H1 (cell line): ENCODE measurements at regions not wholly inside any gene's neighbourhood (a gene's known extent, or its start where the extent isn't known, plus 50 kb on each side); places are given as distances from the start of the nearest gene placed in this dataset.
"Not testable (repeated sequence)": the region's sequence is repeated elsewhere in the genome, so short reads cannot be mapped to it uniquely, and the experiment has no call there.

ENCODE experiments used
- CTCF ChIA-PET: fragments of 300-600 bp; sonication (Branson Sonifier 250); formaldehyde crosslinking; loops from one replicate; lab custom pipeline; 2021; ENCODE audit not compliant: partially characterized antibody; lab: Charles Lee
- POLR2A ChIA-PET: fragments of 300-600 bp; sonication (Branson Sonifier 250); formaldehyde crosslinking; loops from one replicate; lab custom pipeline; 2021; ENCODE audit warnings: inconsistent platforms; ENCODE audit not compliant: partially characterized antibody; lab: Charles Lee
- DNase-seq, 2 experiments: peaks; one replicate each; pipeline versions ENCODE4 v3.0.0 to v3.0.0-alpha.2; 2010 to 2022; ENCODE audit warnings: low spot score in 2 of 2, low read depth in 1 of 2, mixed read lengths in 1 of 2
- FAIRE-seq: peaks from 2 replicates; lab custom pipeline; 2011; peaks lifted over from hg19 to GRCh38; lab: Jason Lieb, UNC
- H2AFZ ChIP-seq: 2 replicates; pipeline ENCODE4 v1.8.1; 2012; ENCODE audit warnings: low read length, inconsistent platforms
- H2AK5ac ChIP-seq: 2 replicates; pipeline ENCODE4 v1.6.1; 2013; ENCODE audit warnings: low read depth, low read length
- H2BK120ac ChIP-seq: replicated peaks from 2 replicates; pipeline ENCODE3; 2013; ENCODE audit warnings: low read depth, low read length, inconsistent platforms
- H2BK12ac ChIP-seq: 2 replicates; pipeline ENCODE4 v1.6.1; 2013; ENCODE audit warnings: low read depth, low read length
- H2BK15ac ChIP-seq: 2 replicates; pipeline ENCODE4 v1.6.1; 2013; ENCODE audit warnings: low read length
- H2BK20ac ChIP-seq: 2 replicates; pipeline ENCODE4 v1.6.1; 2013; ENCODE audit warnings: low read length
- H2BK5ac ChIP-seq: 2 replicates; pipeline ENCODE4 v1.6.1; 2013; ENCODE audit warnings: low read depth, low read length
- H3K14ac ChIP-seq: 2 replicates; pipeline ENCODE4 v1.6.1; 2013; ENCODE audit warnings: inconsistent platforms; ENCODE audit not compliant: insufficient read length
- H3K18ac ChIP-seq: 2 replicates; pipeline ENCODE4 v1.6.1; 2013; ENCODE audit warnings: low read length; ENCODE audit errors: extremely low read depth
- H3K23ac ChIP-seq: 2 replicates; pipeline ENCODE4 v1.6.1; 2013; ENCODE audit warnings: inconsistent platforms; ENCODE audit not compliant: insufficient read length
- H3K23me2 ChIP-seq: 2 replicates; pipeline ENCODE4 v1.6.1; 2013; ENCODE audit warnings: low read depth, low read length
- H3K27ac ChIP-seq: 2 replicates; pipeline ENCODE4 v1.6.1; 2011; ENCODE audit warnings: low read depth, low read length, inconsistent platforms
- H3K27me3 ChIP-seq, 4 experiments: replicated peaks in 1 of 4; 1 replicate in 1 of 4; 2 replicates in 3 of 4; pipeline versions ENCODE4 v1.6.1 to v1.8.1; 2011 to 2013; ENCODE audit warnings: low read length in 3 of 4, mild to moderate bottlenecking in 3 of 4, inconsistent platforms in 2 of 4, mixed read lengths in 2 of 4, moderate library complexity in 1 of 4; ENCODE audit not compliant: control insufficient read depth in 3 of 4, insufficient read depth in 3 of 4; ENCODE audit errors: extremely low read depth in 1 of 4
- H3K36me3 ChIP-seq, 4 experiments: 2 replicates each; pipeline versions ENCODE4 v1.6.1 to v1.8.1; 2011 to 2013; ENCODE audit warnings: mild to moderate bottlenecking in 4 of 4, low read length in 3 of 4, moderate library complexity in 2 of 4, control low read depth in 1 of 4, inconsistent platforms in 1 of 4; ENCODE audit not compliant: insufficient read depth in 4 of 4, control insufficient read depth in 2 of 4
- H3K4ac ChIP-seq: replicated peaks from 2 replicates; pipeline ENCODE3; 2013; ENCODE audit warnings: low read length, low read depth, mixed read lengths, inconsistent platforms; ENCODE audit not compliant: insufficient read length
- H3K4me1 ChIP-seq, 4 experiments: replicated peaks in 1 of 4; 1 replicate in 1 of 4; 2 replicates in 3 of 4; pipeline versions ENCODE4 v1.6.1 to v1.8.1; 2011 to 2013; ENCODE audit warnings: low read length in 3 of 4, inconsistent platforms in 2 of 4, mixed read lengths in 1 of 4; ENCODE audit not compliant: insufficient read depth in 4 of 4, control insufficient read depth in 3 of 4
- H3K4me2 ChIP-seq, 2 experiments: 2 replicates each; pipeline versions ENCODE4 v1.6.1 to v1.8.1; 2011 to 2013; ENCODE audit warnings: low read depth in 2 of 2, low read length in 2 of 2, control low read depth in 1 of 2, inconsistent platforms in 1 of 2, mild to moderate bottlenecking in 1 of 2; ENCODE audit not compliant: insufficient read depth in 1 of 2
- H3K4me3 ChIP-seq, 4 experiments: fragments of 200-600, 300-600 bp in 1 of 4; sonication (generic), shearing (Covaris generic), sonication (Bioruptor Twin) in 1 of 4; 2 replicates each; pipeline versions ENCODE4 v1.5.1 to v1.8.1; 2011 to 2016; ENCODE audit warnings: low read length in 4 of 4, low read depth in 3 of 4, control low read depth in 2 of 4, inconsistent platforms in 2 of 4, mild to moderate bottlenecking in 2 of 4, mixed read lengths in 1 of 4, moderate library complexity in 1 of 4; ENCODE audit not compliant: insufficient read depth in 2 of 4; ENCODE audit errors: extremely low read depth in 1 of 4
- H3K56ac ChIP-seq: replicated peaks from 2 replicates; pipeline ENCODE3; 2013; ENCODE audit warnings: low read depth, mild to moderate bottlenecking, mixed read lengths, low read length, inconsistent platforms; ENCODE audit not compliant: insufficient read length
- H3K79me1 ChIP-seq: 2 replicates; pipeline ENCODE4 v1.6.1; 2013; ENCODE audit warnings: low read depth, low read length, control low read depth
- H3K79me2 ChIP-seq, 2 experiments: 2 replicates each; pipeline versions ENCODE4 v1.6.1 to v1.8.1; 2012 to 2013; ENCODE audit warnings: low read length in 2 of 2, mild to moderate bottlenecking in 2 of 2, inconsistent platforms in 1 of 2; ENCODE audit not compliant: insufficient read depth in 2 of 2, control insufficient read depth in 1 of 2
- H3K9ac ChIP-seq, 4 experiments: replicated peaks in 1 of 4; 1 replicate in 1 of 4; 2 replicates in 3 of 4; pipeline versions ENCODE4 v1.6.1 to v1.8.1; 2011 to 2013; ENCODE audit warnings: low read depth in 3 of 4, low read length in 3 of 4, control low read depth in 2 of 4, mild to moderate bottlenecking in 2 of 4, moderate library complexity in 2 of 4, inconsistent platforms in 1 of 4; ENCODE audit errors: extremely low read depth in 1 of 4
- H3K9me3 ChIP-seq, 2 experiments: 2 replicates each; pipeline versions ENCODE4 v1.6.1 to v1.8.1; 2012 to 2013; ENCODE audit warnings: mild to moderate bottlenecking in 2 of 2, moderate library complexity in 2 of 2, control low read depth in 1 of 2, inconsistent platforms in 1 of 2, low read depth in 1 of 2, low read length in 1 of 2, mixed read lengths in 1 of 2; ENCODE audit not compliant: insufficient read depth in 2 of 2
- H4K20me1 ChIP-seq, 2 experiments: replicated peaks in 1 of 2; 2 replicates each; pipeline versions ENCODE3 to v1.8.1; 2011 to 2013; ENCODE audit warnings: inconsistent platforms in 2 of 2, low read length in 2 of 2, mild to moderate bottlenecking in 1 of 2; ENCODE audit not compliant: insufficient read depth in 2 of 2, control insufficient read depth in 1 of 2
- H4K5ac ChIP-seq: 2 replicates; pipeline ENCODE4 v1.6.1; 2013; ENCODE audit warnings: low read length, low read depth, mixed read lengths, inconsistent platforms; ENCODE audit not compliant: insufficient read length
- H4K8ac ChIP-seq: 2 replicates; pipeline ENCODE4 v1.8.0; 2013; ENCODE audit warnings: mild to moderate bottlenecking, moderate library complexity, low read length, inconsistent platforms; ENCODE audit not compliant: insufficient read depth; ENCODE audit errors: extremely low read depth
- H4K91ac ChIP-seq: replicated peaks from 2 replicates; pipeline ENCODE3; 2013; ENCODE audit warnings: low read length, mixed read lengths, inconsistent platforms; ENCODE audit not compliant: insufficient read length
- WGBS, 2 experiments: shearing (Covaris generic) in 1 of 2; methylation state at CpG; one replicate each; pipeline versions ENCODE4 v1.1.6 to v1.1.7; 2013 to 2015; ENCODE audit warnings: low lambda C conversion rate in 2 of 2, mixed read lengths in 2 of 2, inconsistent platforms in 1 of 2, low coverage in 1 of 2, missing lambda C conversion rate in 1 of 2; ENCODE audit not compliant: insufficient replicate concordance in 2 of 2, insufficient coverage in 1 of 2, insufficient read length in 1 of 2; ENCODE audit errors: extremely low coverage in 1 of 2, missing lambda C conversion rate in 1 of 2; 5-methylcytosine and 5-hydroxymethylcytosine counted together

DNA sequence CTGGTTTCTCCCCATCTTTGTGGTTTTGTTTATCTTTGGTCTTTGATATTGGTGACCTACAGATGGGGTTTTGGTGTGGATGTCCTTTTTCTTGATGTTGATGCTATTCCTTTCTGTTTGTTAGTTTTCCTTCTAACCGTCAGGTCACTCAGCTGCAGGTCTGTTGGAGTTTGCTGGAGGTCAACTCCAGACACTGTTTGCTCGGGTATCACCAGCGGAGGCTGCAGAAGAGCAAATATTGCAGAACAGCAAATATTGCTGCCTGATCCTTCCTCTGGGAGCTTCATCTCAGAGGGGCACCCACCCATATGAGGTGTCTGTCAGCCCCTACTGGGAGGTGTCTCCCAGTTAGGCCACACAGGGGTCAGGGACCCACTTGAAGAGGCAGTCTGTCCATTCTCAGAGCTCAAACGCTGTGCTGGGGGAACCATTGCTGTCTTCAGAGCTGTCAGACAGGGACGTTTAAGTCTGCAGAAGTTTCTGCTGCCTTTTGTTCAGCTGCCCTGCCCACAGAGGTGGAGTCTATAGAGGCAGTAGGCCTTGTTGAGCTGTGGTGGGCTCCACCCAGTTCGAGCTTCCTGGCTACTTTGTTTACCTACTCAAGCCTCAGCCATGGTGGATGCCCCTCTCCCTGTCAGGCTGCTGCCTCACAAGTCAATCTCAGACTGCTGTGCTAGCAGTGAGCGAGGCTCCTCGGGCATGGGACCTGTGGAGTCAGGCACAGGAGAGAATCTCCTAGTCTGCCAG lies 94.8 kb upstream of the BNIP2 start:
- H4K20me1 ChIP-seq, H3K23me2 ChIP-seq, H4K5ac ChIP-seq, H2BK12ac ChIP-seq, H4K8ac ChIP-seq, H3K9me3 ChIP-seq, H3K27me3 ChIP-seq, H4K91ac ChIP-seq, H3K56ac ChIP-seq, POLR2A ChIA-PET, H2AFZ ChIP-seq, H2BK120ac ChIP-seq, H2BK20ac ChIP-seq, H3K4ac ChIP-seq, H3K4me2 ChIP-seq, H3K9ac ChIP-seq, H2BK5ac ChIP-seq, H3K36me3 ChIP-seq, DNase-seq, H3K79me2 ChIP-seq, H2BK15ac ChIP-seq, FAIRE-seq, H3K79me1 ChIP-seq, H2AK5ac ChIP-seq, H3K14ac ChIP-seq, H3K23ac ChIP-seq, H3K27ac ChIP-seq, H3K4me1 ChIP-seq, H3K4me3 ChIP-seq, H3K18ac ChIP-seq: not testable (repeated sequence)
- CTCF ChIA-PET = interaction anchor here (0.6 kb wide), 1 partner anchor 1857 kb away, joined by 3 read pairs; no protein-coding TSS in a partner anchor
- 93% methylated on average over 8 of the region's 8 CpGs; no CpG with 5 or more reads in 1 of the 2 experiments for WGBS, 2 experiments
